ENCODE measurements at regions not wholly inside any gene's neighbourhood (a gene's known extent, or its start where the extent isn't known, plus 50 kb on each side); places are given as distances from the start of the nearest gene placed in this dataset.

DNA sequence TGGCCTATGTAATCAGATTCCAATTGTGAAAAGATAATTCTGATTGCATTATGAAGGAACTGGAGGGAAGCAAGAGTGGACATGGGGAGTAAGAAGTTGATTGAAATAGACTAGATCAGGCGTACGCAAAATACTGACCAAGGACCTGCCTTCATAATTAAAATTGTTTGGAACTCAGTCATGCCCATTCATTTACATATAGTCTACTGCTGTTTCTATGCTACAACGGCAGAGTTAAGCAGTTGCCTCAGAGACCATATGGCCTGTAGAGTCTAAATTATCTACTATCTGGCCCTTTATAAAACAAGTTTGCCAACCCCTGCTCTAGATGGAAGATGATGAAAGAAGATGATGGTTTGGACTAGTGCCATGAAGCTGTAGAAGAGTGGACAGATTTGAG lies 170.0 kb upstream of the ARID2 start:
- no peak overlapping the region for H3K27ac Mint-ChIP-seq
- no peak overlapping the region for H3K4me3 Mint-ChIP-seq (ENCODE audit: low read depth)
- no peak for DNase-seq (ENCODE audit: low spot score)
- H3K9me3 Mint-ChIP-seq: no peaks in the 10 kb centered on the region
- H3K4me1 Mint-ChIP-seq (ENCODE audit: low read depth): no peaks in the 10 kb centered on the region
- intact Hi-C loops (cut with micrococcal nuclease): no loop called here
- H3K27me3 Mint-ChIP-seq (ENCODE audit: low read depth): peaks cover 12% of the 10 kb centered on the region
- no peaks in the 10 kb centered on the region for H3K36me3 Mint-ChIP-seq (ENCODE audit: low read depth)

DNA sequence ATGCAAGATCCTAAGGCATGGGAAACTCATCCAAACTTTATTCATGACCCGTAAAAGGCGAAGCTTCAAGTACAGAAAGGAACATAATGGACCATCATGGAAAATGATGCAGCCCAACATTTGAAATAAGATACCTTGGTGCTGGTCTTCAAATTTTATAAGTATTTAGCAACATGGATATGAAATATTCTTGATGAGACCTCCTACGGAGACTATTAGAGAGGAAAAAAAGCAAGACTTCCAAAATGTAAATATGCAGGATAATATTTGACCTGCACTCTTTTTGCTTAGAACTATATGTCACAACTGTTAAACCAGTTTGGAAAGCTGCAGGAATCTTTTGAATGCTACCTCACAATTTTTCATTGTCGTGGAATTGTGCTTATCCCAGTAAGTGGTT lies 168.8 kb upstream of the ARID2 start:
- Mint-ChIP-seq H3K4me1 (ENCODE audit: low read depth) (no peaks in the 10 kb centered on the region), H3K27ac (no peak overlapping the region), H3K9me3 (no peaks in the 10 kb centered on the region), H3K27me3 (ENCODE audit: low read depth) (peaks cover 12% of the 10 kb centered on the region), H3K36me3 (ENCODE audit: low read depth) (no peaks in the 10 kb centered on the region), H3K4me3 (ENCODE audit: low read depth) (no peak overlapping the region)
- no peak for DNase-seq (ENCODE audit: low spot score)
- intact Hi-C loops (cut with micrococcal nuclease): no loop called here

DNA sequence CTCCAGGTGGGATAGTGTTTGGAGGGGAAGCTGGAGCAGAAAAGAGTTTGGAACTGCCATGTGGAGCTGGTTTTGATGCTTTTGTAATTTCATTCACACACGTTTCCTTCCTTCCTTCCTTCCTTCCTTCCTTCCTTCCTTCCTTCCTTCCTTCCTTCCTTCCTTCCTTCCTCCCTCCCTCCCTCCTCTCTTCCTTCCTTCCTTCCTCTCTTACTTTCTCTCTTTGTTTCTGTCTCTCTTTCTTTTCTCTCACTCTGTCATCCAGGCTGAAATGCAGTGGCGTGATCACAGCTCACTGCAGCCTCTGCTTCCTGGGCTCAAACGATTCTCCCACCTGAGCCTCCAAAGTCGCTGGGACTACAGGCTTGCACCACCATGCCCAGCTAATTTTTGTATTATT lies 168.0 kb upstream of the ARID2 start:
- Mint-ChIP-seq H3K36me3 (ENCODE audit: low read depth) (no peaks in the 10 kb centered on the region), H3K27me3 (ENCODE audit: low read depth) (peaks cover 14% of the 10 kb centered on the region), H3K4me3 (ENCODE audit: low read depth) (no peak overlapping the region), H3K27ac (no peak overlapping the region), H3K9me3 (no peaks in the 10 kb centered on the region), H3K4me1 (ENCODE audit: low read depth) (no peaks in the 10 kb centered on the region)
- intact Hi-C loops (cut with micrococcal nuclease): no loop called here
- no peak for DNase-seq (ENCODE audit: low spot score)

DNA sequence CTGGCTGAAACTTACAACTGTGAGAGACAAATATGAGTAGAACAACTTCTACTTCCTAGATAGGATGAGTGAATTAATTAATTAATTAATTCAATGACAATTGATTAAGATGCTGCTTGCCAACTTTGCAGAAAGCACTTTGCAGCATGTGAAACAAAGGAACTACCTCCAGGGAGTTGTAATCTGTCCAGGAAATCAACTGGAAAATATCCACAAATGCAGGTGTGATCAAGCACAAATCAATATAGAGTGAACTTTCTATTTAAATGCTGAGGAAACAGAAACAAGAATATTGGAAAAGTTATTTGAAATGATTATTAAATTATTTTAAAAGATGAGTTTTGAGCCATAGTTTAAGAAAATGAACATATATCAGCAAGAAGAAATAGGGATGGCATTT lies 163.9 kb upstream of the ARID2 start:
- Mint-ChIP-seq H3K4me3 (ENCODE audit: low read depth) (no peak overlapping the region), H3K9me3 (no peaks in the 10 kb centered on the region), H3K27ac (no peak overlapping the region), H3K4me1 (ENCODE audit: low read depth) (no peaks in the 10 kb centered on the region), H3K27me3 (ENCODE audit: low read depth) (peaks cover 27% of the 10 kb centered on the region), H3K36me3 (ENCODE audit: low read depth) (no peaks in the 10 kb centered on the region)
- intact Hi-C loops (cut with micrococcal nuclease): no loop called here
- no peak for DNase-seq (ENCODE audit: low spot score)

DNA sequence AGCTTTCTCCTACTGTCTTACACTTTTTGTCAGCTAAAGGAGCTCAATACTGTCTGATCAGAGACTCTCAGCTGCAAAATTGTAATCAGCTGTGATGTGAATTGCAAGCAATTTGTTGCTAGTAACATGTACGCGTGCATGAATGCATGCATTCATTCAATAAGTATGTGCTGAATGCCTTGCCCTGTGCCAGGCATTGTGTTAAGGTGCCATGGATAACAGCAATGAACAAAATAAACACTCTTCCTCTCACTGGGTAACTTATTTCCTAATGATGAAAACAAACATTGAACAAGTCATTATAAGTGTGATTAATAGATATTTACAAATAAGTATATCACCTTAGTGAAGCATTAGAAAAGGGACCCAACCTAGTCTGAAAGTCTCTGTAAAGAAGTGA lies 163.2 kb upstream of the ARID2 start:
- Mint-ChIP-seq H3K27me3 (ENCODE audit: low read depth) (peaks cover 30% of the 10 kb centered on the region), H3K4me3 (ENCODE audit: low read depth) (no peak overlapping the region)
- intact Hi-C loops (cut with micrococcal nuclease): no loop called here

DNA sequence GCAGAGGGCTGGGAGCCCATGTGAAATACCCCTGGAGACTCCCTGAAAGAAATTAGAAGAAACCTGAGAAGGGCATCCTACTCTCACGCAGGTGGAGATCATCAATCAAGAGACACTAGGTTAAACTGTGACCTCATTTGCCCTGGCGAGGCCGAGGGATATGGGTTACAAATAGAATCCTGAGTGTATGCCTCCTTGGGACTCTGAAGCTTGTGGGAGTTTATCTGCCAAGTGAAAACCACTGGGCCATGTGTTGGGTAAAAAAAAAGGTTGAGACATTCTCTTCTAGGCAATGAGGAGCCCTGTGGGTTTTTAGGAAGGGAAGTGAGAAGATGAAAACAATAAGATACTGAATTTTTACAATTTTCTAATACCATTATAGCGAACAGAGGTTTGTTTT lies 160.7 kb upstream of the ARID2 start:
- H3K27ac Mint-ChIP-seq: no peak overlapping the region

More for the DNA sequence above, 163.2 kb upstream of the ARID2 start:
- Mint-ChIP-seq H3K27ac (no peak overlapping the region), H3K36me3 (ENCODE audit: low read depth) (no peaks in the 10 kb centered on the region), H3K9me3 (no peaks in the 10 kb centered on the region), H3K4me1 (ENCODE audit: low read depth) (no peaks in the 10 kb centered on the region)
- no peak for DNase-seq (ENCODE audit: low spot score)

DNA sequence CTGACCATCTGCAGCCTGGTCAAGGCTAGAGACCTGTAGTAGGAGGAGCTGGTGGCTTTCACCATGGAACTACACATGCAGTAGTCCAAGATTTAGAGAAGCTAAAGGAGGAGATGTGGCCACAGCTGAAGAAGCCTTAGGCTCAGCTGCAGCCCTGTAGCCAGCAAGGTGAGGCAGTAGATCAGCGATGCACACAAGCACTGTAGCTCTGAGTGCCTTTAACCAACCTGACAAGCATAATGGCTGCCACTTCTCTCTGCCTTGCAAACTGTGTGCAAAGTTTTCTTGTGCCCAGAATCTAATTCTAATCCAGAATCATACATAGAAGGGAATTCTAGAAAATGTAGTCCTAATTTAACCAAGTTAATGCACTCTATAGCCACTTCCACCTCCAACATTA lies 159.0 kb upstream of the ARID2 start:
- no peak overlapping the region for H3K4me3 Mint-ChIP-seq (ENCODE audit: low read depth)
- H3K36me3 Mint-ChIP-seq (ENCODE audit: low read depth): no peaks in the 10 kb centered on the region

More for the DNA sequence above, 160.7 kb upstream of the ARID2 start:
- DNase-seq (ENCODE audit: low spot score): no peak
- intact Hi-C loops (cut with micrococcal nuclease): no loop called here
- no peaks in the 10 kb centered on the region for H3K4me1 Mint-ChIP-seq (ENCODE audit: low read depth)
- H3K4me3 Mint-ChIP-seq (ENCODE audit: low read depth): no peak overlapping the region
- H3K36me3 Mint-ChIP-seq (ENCODE audit: low read depth): no peaks in the 10 kb centered on the region
- H3K27me3 Mint-ChIP-seq (ENCODE audit: low read depth): peaks cover 30% of the 10 kb centered on the region
- no peaks in the 10 kb centered on the region for H3K9me3 Mint-ChIP-seq

DNA sequence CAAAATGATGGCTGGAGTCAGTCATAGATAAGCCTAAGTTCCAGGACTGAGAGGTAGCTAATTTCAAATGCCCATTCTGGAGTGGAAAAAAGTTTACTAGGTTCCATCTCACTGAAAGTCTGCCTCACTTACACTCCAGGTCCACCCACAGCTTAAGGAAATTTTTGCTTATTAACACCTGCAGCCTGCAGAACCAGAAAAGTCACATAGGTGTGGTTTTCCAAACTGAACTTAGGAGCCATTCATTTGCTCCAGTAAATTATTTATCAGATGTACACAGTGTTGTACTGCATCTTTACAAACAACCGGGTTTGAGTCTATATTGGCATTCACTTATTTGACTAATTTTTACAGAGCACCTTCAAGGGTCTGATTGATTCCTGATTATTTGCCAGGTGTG lies 157.4 kb upstream of the ARID2 start:
- no peak for DNase-seq (ENCODE audit: low spot score)
- Mint-ChIP-seq H3K27me3 (ENCODE audit: low read depth) (peaks cover 20% of the 10 kb centered on the region), H3K4me3 (ENCODE audit: low read depth) (no peak overlapping the region), H3K4me1 (ENCODE audit: low read depth) (peaks cover 3% of the 10 kb centered on the region), H3K27ac (no peak overlapping the region), H3K36me3 (ENCODE audit: low read depth) (no peaks in the 10 kb centered on the region), H3K9me3 (no peaks in the 10 kb centered on the region)
- intact Hi-C loops (cut with micrococcal nuclease): no loop called here

More for the DNA sequence above, 159.0 kb upstream of the ARID2 start:
- Mint-ChIP-seq H3K4me1 (ENCODE audit: low read depth) (no peaks in the 10 kb centered on the region), H3K27me3 (ENCODE audit: low read depth) (peaks cover 28% of the 10 kb centered on the region), H3K9me3 (no peaks in the 10 kb centered on the region), H3K27ac (no peak overlapping the region)
- intact Hi-C loops (cut with micrococcal nuclease): no loop called here
- no peak for DNase-seq (ENCODE audit: low spot score)

DNA sequence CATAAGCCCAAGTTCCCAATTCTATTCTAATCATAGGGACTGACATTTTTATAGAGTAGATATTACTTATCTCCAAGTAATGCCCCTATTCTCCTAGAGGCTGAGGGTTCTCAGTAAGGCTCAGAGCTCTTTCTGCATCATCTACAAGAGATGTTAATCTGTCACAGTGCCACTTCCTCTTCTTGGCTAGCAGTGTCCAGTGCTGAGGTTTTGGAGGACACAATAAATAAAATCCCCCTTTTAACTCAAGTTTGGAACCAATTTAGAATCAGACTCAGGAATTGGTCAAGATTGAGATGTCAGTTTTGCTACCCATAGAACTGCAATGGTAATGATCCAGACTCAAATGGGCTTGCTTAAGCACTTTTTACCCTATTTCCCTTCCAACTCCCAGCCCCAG lies 154.1 kb upstream of the ARID2 start:
- intact Hi-C loops (cut with micrococcal nuclease): no loop called here
- Mint-ChIP-seq H3K27me3 (ENCODE audit: low read depth) (peaks cover 12% of the 10 kb centered on the region), H3K27ac (no peak overlapping the region), H3K9me3 (no peaks in the 10 kb centered on the region), H3K4me1 (ENCODE audit: low read depth) (peaks cover 3% of the 10 kb centered on the region), H3K4me3 (ENCODE audit: low read depth) (no peak overlapping the region), H3K36me3 (ENCODE audit: low read depth) (no peaks in the 10 kb centered on the region)
- DNase-seq (ENCODE audit: low spot score): no peak

DNA sequence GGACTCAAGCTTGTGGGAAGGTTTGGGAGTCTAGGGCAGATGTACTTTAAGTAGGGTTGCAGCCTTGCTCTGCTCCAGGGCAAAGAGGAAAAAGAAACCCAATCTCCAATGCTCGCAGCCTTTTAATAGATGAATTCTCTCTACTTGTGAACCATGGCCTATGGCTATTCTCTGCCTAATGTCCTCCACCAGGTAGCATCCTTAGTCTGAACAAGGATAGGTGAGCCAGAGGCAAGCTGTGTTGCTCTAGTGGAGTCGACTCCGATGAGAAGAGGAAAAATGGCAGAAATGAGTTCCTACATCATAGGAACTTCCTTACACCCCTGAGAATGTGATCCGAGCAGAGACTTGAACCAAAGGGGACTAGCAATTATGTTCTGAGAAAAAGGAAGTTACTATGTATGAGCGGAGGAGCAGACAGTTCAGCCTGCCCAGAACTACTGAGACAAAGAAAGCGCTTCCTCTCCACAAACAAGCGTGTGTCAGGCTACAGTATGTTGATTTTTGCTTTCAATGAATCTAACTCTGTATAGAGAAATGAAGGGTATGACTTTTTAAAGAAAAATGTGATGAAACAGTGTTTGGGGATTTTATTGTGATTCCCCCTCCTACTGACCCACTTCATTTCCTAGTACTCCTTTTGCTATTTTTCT lies 153.6 kb upstream of the ARID2 start:
- Mint-ChIP-seq H3K9me3 (no peaks in the 10 kb centered on the region), H3K4me1 (ENCODE audit: low read depth) (peaks cover 3% of the 10 kb centered on the region), H3K27ac (no peak overlapping the region), H3K4me3 (ENCODE audit: low read depth) (no peak overlapping the region), H3K36me3 (ENCODE audit: low read depth) (no peaks in the 10 kb centered on the region), H3K27me3 (ENCODE audit: low read depth) (peaks cover 11% of the 10 kb centered on the region)
- no peak for DNase-seq (ENCODE audit: low spot score)
- intact Hi-C loops (cut with micrococcal nuclease): no loop called here

DNA sequence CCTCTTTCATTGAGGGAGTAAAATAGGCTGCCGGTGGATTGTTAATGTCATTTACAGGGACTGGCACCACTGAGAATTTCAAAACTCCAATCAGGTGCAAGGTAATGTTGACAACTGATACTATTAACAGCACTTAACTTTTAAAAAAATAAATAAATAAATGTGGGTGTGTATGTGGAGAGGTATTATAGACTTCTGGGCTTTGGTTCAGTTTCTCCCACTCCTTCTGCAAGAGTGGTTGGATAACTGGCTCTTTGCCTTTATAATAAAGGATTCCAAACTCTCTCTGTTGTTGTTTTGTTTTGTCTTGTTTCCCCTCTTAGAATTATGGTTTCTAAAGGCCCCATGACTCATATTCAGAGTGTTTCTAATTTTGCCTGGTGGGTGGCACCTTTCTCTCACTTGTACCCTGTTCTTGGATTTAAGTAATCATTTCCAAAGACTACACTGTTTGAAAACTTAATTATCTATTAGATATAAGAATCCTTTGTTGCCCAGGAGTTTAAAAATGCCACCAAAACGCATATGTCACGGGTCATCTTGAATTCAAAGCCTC lies 151.6 kb upstream of the ARID2 start:
- H3K9me3 Mint-ChIP-seq: no peaks in the 10 kb centered on the region
- no peak overlapping the region for H3K27ac Mint-ChIP-seq
- H3K4me1 Mint-ChIP-seq (ENCODE audit: low read depth): peaks cover 3% of the 10 kb centered on the region
- no peaks in the 10 kb centered on the region for H3K36me3 Mint-ChIP-seq (ENCODE audit: low read depth)
- intact Hi-C loops (cut with micrococcal nuclease): no loop called here
- H3K27me3 Mint-ChIP-seq (ENCODE audit: low read depth): peaks cover 9% of the 10 kb centered on the region
- H3K4me3 Mint-ChIP-seq (ENCODE audit: low read depth): no peak overlapping the region
- DNase-seq (ENCODE audit: low spot score): no peak

DNA sequence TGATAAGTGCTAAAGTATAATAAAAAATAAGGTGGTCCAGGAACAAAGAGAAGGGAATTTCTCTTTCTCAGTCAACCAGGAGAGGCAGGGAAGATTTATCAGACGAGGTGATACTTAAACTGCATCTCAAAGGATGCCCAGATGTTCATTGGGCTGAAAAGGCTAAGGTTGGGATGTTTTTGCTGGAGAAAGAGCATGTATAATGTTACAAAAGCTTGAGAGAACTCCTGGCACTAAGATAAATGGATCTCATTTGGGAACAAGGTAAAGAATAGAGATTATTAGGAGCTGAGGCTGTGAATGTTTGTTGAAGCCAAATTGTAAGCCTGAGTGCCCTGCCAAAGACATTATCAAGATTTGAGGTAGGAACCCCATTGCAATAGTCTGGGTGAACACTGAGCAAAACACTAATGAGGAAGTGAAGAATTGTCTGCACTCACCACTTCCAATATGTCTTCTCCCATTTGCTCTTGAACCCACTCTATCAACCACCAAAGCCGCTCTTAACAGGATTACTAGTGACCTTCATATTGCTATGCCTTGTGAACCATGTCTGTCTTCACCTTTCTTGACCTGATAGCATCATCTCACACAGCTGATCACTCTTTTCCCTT lies 149.0 kb upstream of the ARID2 start:
- DNase-seq (ENCODE audit: low spot score): no peak
- H3K27me3 Mint-ChIP-seq (ENCODE audit: low read depth): peaks cover 6% of the 10 kb centered on the region
- no peaks in the 10 kb centered on the region for H3K9me3 Mint-ChIP-seq
- no peak overlapping the region for H3K27ac Mint-ChIP-seq
- H3K4me1 Mint-ChIP-seq (ENCODE audit: low read depth): peaks cover 3% of the 10 kb centered on the region
- intact Hi-C loops (cut with micrococcal nuclease): no loop called here
- H3K4me3 Mint-ChIP-seq (ENCODE audit: low read depth): no peak overlapping the region
- no peaks in the 10 kb centered on the region for H3K36me3 Mint-ChIP-seq (ENCODE audit: low read depth)

DNA sequence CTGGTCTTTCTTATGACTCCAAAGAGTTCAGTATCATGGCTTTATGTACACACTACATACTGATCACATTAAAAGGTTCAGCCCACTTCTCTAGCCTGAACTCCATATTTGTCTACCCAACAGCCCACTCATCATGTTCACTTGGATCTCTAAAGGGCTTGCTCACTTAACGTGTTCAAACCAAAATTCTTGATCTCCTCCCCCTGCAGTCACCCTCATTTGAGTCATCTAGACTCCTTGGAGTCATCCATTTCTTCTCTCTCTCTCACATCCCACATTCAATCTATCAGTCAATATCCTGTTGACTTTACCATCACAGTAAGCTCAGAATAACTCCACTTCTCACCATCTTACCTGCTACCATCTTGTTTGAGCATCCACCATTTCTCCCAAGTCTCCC lies 148.4 kb upstream of the ARID2 start:
- intact Hi-C loops (cut with micrococcal nuclease): no loop called here
- peaks cover 6% of the 10 kb centered on the region for H3K27me3 Mint-ChIP-seq (ENCODE audit: low read depth)
- no peaks in the 10 kb centered on the region for H3K9me3 Mint-ChIP-seq
- peaks cover under 1% of the 10 kb centered on the region for H3K4me1 Mint-ChIP-seq (ENCODE audit: low read depth)
- DNase-seq (ENCODE audit: low spot score): no peak
- H3K27ac Mint-ChIP-seq: no peak overlapping the region
- H3K4me3 Mint-ChIP-seq (ENCODE audit: low read depth): no peak overlapping the region
- no peaks in the 10 kb centered on the region for H3K36me3 Mint-ChIP-seq (ENCODE audit: low read depth)

Data from activated T-helper 2 cell treated with anti-CD3 and anti-CD28 coated beads, Interferon-gamma antibody, Interleukin-2, Interleukin-4, amounts not matched to agents 10 μg/mL and 5 μg/mL and 100 μg/mL, durations not matched to agents 14 hours and 24 hours and 36 hours (primary cell).